ENCODE measurements at regions not wholly inside any gene's neighbourhood (a gene's known extent, or its start where the extent isn't known, plus 50 kb on each side); places are given as distances from the start of the nearest gene placed in this dataset.

DNA sequence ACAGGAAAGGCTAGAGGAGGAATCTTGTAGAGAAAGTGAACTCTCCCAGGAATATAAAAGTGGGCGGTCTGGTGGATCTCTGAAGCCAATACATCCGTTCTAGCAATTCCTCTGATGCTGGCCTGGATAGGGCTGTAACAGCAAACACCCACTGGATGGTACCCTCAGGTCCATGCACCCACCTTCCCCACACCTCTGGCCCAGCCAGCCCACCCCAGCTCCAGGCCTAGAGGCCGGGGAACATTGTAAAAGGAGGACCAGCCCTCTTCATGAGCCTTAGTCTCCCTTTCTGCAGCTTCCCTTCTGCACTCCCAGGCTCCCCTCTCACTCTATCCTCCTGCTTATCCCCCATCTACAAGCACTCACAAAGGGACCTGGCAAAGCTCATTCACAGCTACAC, 443.9 kb downstream of the BUD13 start:
- Histone ChIP-seq H3K9me3 (ENCODE audit: low read length) (no peaks in the 10 kb centered on the region), H3K27ac (ENCODE audit: extremely low read length, insufficient read depth, low read length) (no peak overlapping the region), H3K9ac (ENCODE audit: insufficient read depth, low read depth, low read length) (no peak overlapping the region), H4K20me1 (ENCODE audit: insufficient read depth, low read length) (no peaks in the 10 kb centered on the region), H3K27me3 (ENCODE audit: control insufficient read depth in 1 of 2, insufficient read depth in 2 of 2, low read length in 2 of 2) (no peaks in the 10 kb centered on the region), H2AFZ (ENCODE audit: low read length) (no peak overlapping the region), H3K79me2 (ENCODE audit: insufficient read depth, low read length) (no peaks in the 10 kb centered on the region), H3K4me1 (ENCODE audit: insufficient read depth, low read length) (no peaks in the 10 kb centered on the region), H3K4me2 (ENCODE audit: low read depth, low read length) (no peak overlapping the region), H3K4me3 (replicated peaks in 1 of 3; ENCODE audit: insufficient read depth in 1 of 3, low read depth in 2 of 3, low read length in 3 of 3) (no peak overlapping the region), H3K36me3 (replicated peaks in 1 of 2; ENCODE audit: control insufficient read depth in 1 of 2, insufficient read depth in 2 of 2, low read length in 2 of 2) (no peaks in the 10 kb centered on the region)
- no TSS peak for BruUV-seq (replicated peaks)
- intact Hi-C loops (cut with micrococcal nuclease; ENCODE audit: unreplicated experiment) (no loop called here), in situ Hi-C loops (cut with HindIII; ENCODE audit: extremely low pct_ligation_motif_present, low pct_unique_long_range_greater_than_20kb) (no loop called here)
- CTCF ChIA-PET (ENCODE audit: low intra/inter-chr PET ratio, low total read pairs): no interaction called here
- FAIRE-seq (no peak), DNase-seq (ENCODE audit: low spot score) (no peak), ATAC-seq (no peak)
- 43% methylated on average over 3 of the region's 3 CpGs for WGBS (ENCODE audit: low lambda C conversion rate)
- TF ChIP-seq ZBTB39 (CRISPR knock-in tag; IDR thresholded peaks at IDR 0.05): no peak
- TF ChIP-seq ZNF296 (CRISPR knock-in tag; conservative IDR thresholded peaks at IDR 0.05): no peak
- no peak for TF ChIP-seq ONECUT2 (CRISPR knock-in tag; IDR thresholded peaks at IDR 0.05)
- TF ChIP-seq BCL6 (CRISPR knock-in tag; IDR thresholded peaks at IDR 0.05): no peak
- TF ChIP-seq NR2F1 (CRISPR knock-in tag; IDR thresholded peaks at IDR 0.05): no peak
- TF ChIP-seq TEAD3 (CRISPR knock-in tag; optimal IDR thresholded peaks at IDR 0.05; ENCODE audit: borderline replicate concordance): no peak
- TF ChIP-seq THAP11 (CRISPR knock-in tag; IDR thresholded peaks at IDR 0.05): no peak
- no peak for TF ChIP-seq SRSF1 (optimal IDR thresholded peaks at IDR 0.05; ENCODE audit: low read depth, low read length)
- TF ChIP-seq ZNF790 (CRISPR knock-in tag; IDR thresholded peaks at IDR 0.05; ENCODE audit: borderline replicate concordance): no peak
- no peak for TF ChIP-seq SALL2 (CRISPR knock-in tag; IDR thresholded peaks at IDR 0.05)
- no peak for TF ChIP-seq MLX (CRISPR knock-in tag; IDR thresholded peaks at IDR 0.05)
- POLR2A ChIA-PET: no interaction called here

All from HepG2 (cell line).